ENCODE measurements at regions not wholly inside any gene's neighbourhood (a gene's known extent, or its start where the extent isn't known, plus 50 kb on each side); places are given as distances from the start of the nearest gene placed in this dataset.
"Not testable (repeated sequence)": the region's sequence is repeated elsewhere in the genome, so short reads cannot be mapped to it uniquely, and the experiment has no call there.

DNA sequence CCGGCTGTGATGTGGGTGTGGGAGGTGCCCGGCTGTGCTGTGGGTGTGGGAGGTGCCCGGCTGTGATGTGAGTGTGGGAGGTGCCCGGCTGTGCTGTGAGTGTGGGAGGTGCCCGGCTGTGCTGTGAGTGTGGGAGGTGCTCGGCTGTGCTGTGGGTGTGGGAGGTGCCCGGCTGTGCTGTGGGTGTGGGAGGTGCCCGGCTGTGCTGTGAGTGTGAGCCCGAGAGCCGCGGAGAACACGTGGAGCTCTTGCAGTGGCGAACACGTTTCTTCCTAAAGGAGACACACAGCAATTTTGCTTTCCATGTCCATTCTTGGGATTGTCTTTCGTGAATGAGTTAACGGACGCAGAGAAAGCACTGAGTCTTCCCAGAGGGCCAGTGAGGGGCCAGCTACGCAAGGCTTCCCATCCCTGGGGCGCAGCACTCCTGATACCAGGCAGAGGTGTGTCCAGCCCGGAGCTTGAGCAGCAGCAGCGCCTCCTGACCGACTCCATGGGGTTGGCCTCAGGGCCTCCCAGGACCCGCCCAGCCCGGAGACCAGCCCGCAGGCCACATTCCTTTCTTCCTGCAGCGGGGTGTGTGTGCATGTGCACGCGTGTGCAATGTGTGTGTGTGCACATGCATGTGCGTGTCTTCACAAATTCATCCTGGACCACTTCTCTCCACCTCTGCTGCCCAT, 245.0 kb upstream of the B3GAT1 start (continued):
- TF ChIP-seq, protein P1, sequence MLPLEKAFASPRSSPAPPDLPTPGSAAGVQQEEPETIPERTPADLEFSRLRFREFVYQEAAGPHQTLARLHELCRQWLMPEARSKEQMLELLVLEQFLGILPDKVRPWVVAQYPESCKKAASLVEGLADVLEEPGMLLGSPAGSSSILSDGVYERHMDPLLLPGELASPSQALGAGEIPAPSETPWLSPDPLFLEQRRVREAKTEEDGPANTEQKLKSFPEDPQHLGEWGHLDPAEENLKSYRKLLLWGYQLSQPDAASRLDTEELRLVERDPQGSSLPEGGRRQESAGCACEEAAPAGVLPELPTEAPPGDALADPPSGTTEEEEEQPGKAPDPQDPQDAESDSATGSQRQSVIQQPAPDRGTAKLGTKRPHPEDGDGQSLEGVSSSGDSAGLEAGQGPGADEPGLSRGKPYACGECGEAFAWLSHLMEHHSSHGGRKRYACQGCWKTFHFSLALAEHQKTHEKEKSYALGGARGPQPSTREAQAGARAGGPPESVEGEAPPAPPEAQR (CRISPR knock-in tag; IDR thresholded peaks at IDR 0.05): no peak
- TF ChIP-seq TEAD4 (CRISPR knock-in tag; IDR thresholded peaks at IDR 0.05): no peak
- TF ChIP-seq ZNF138 (CRISPR knock-in tag; conservative IDR thresholded peaks at IDR 0.05): no peak
- no peak for TF ChIP-seq RELA (CRISPR knock-in tag; IDR thresholded peaks at IDR 0.05; ENCODE audit: borderline replicate concordance)
- no peak for TF ChIP-seq ETV6 (CRISPR knock-in tag; IDR thresholded peaks at IDR 0.05)
- TF ChIP-seq, protein P2, sequence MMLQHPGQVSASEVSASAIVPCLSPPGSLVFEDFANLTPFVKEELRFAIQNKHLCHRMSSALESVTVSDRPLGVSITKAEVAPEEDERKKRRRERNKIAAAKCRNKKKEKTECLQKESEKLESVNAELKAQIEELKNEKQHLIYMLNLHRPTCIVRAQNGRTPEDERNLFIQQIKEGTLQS (CRISPR knock-in tag; conservative IDR thresholded peaks at IDR 0.05): no peak
- no peak for TF ChIP-seq TP53 (CRISPR knock-in tag; IDR thresholded peaks at IDR 0.05)
- TF ChIP-seq, protein P3, sequence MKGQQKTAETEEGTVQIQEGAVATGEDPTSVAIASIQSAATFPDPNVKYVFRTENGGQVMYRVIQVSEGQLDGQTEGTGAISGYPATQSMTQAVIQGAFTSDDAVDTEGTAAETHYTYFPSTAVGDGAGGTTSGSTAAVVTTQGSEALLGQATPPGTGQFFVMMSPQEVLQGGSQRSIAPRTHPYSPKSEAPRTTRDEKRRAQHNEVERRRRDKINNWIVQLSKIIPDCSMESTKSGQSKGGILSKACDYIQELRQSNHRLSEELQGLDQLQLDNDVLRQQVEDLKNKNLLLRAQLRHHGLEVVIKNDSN (CRISPR knock-in tag; IDR thresholded peaks at IDR 0.05): no peak
- no peak for TF ChIP-seq JAZF1 (CRISPR knock-in tag; IDR thresholded peaks at IDR 0.05)
- TF ChIP-seq ELF4 (CRISPR knock-in tag; IDR thresholded peaks at IDR 0.05; ENCODE audit: low read depth): no peak

DNA sequence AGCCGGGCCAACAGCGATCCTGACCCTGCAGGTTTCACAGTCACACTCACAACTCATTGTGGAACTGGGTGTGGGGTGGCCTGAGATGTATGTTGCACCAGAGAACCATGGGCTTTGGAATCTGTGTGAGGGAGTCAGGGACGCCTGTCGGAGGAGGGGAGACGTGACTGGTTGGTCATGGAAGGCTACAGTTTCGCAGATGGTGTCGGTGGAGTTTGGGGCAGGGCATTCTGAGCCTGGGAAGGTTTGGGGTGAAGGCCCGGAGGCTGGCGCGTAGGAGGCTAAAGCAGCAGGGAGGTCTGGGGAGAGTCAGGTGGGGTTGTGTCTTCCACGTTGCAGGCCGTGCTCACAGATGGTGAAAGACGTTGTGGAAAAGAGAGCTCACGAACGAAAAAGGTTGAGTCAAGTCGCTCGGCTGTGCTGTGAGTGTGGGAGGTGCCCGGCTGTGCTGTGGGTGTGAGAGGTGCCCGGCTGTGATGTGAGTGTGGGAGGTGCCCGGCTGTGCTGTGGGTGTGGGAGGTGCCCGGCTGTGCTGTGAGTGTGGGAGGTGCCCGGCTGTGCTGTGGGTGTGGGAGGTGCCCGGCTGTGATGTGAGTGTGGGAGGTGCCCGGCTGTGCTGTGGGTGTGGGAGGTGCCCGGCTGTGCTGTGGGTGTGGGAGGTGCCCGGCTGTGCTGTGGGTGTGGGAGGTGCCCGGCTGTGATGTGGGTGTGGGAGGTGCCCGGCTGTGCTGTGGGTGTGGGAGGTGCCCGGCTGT, 244.2 kb upstream of the B3GAT1 start:
- H3K4me1 Mint-ChIP-seq; DNase-seq (ENCODE audit: low spot score); H3K27ac Mint-ChIP-seq; ATAC-seq; H3K4me3 Mint-ChIP-seq; H3K36me3 Mint-ChIP-seq; CTCF ChIA-PET; POLR2A ChIA-PET; H3K27me3 Mint-ChIP-seq (ENCODE audit: low read depth): not testable (repeated sequence)
- peaks cover 20% of the 10 kb centered on the region for H3K9me3 Mint-ChIP-seq

DNA sequence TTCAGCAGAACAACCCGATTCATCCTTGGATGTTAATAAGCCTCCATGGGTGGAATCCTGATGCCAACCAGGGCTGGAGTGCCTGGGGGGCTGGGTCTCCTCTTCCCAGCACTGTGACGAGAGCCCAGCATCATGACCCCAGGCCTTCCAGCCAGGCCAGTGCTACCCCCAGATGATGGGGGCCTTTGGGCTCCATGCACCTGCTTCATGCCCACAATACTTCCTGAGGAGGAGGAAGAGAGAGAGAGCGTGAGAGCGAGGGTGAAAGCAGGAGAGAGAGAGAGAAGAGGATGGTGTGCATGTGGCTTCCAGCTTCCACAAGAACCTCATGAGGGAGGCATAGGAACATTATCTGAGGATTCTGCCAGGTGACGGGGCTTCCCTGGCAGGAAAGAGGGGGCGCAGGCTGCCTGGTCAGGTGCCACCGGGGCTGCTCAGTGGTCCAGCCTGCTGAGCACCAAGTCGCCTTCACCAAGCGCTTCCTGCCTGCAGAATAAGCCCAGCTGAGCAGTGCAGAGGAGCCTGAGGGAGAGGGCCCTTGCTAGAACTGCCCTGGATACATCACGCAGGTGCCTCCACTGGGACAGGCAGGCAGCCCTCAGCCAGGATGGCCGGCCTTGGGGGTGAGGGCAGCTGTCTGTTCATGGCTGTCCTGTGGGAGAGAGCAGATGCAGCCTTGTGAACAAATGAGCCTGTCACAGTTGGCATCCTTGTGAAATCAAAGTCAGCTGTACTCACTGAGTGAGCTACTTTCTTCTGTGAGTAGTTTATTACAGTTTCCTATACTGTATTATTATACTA, 243.3 kb upstream of the B3GAT1 start:
- H3K4me3 Mint-ChIP-seq: no peak overlapping the region
- TF ChIP-seq NFYB (CRISPR knock-in tag; conservative IDR thresholded peaks at IDR 0.05; ENCODE audit: low read depth): no peak
- TF ChIP-seq PRRX2 (CRISPR knock-in tag; IDR thresholded peaks at IDR 0.05): no peak
- no peak for TF ChIP-seq JAZF1 (CRISPR knock-in tag; IDR thresholded peaks at IDR 0.05)
- TF ChIP-seq, protein P4, sequence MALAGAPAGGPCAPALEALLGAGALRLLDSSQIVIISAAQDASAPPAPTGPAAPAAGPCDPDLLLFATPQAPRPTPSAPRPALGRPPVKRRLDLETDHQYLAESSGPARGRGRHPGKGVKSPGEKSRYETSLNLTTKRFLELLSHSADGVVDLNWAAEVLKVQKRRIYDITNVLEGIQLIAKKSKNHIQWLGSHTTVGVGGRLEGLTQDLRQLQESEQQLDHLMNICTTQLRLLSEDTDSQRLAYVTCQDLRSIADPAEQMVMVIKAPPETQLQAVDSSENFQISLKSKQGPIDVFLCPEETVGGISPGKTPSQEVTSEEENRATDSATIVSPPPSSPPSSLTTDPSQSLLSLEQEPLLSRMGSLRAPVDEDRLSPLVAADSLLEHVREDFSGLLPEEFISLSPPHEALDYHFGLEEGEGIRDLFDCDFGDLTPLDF (CRISPR knock-in tag; IDR thresholded peaks at IDR 0.05): no peak
- TF ChIP-seq, protein P5, sequence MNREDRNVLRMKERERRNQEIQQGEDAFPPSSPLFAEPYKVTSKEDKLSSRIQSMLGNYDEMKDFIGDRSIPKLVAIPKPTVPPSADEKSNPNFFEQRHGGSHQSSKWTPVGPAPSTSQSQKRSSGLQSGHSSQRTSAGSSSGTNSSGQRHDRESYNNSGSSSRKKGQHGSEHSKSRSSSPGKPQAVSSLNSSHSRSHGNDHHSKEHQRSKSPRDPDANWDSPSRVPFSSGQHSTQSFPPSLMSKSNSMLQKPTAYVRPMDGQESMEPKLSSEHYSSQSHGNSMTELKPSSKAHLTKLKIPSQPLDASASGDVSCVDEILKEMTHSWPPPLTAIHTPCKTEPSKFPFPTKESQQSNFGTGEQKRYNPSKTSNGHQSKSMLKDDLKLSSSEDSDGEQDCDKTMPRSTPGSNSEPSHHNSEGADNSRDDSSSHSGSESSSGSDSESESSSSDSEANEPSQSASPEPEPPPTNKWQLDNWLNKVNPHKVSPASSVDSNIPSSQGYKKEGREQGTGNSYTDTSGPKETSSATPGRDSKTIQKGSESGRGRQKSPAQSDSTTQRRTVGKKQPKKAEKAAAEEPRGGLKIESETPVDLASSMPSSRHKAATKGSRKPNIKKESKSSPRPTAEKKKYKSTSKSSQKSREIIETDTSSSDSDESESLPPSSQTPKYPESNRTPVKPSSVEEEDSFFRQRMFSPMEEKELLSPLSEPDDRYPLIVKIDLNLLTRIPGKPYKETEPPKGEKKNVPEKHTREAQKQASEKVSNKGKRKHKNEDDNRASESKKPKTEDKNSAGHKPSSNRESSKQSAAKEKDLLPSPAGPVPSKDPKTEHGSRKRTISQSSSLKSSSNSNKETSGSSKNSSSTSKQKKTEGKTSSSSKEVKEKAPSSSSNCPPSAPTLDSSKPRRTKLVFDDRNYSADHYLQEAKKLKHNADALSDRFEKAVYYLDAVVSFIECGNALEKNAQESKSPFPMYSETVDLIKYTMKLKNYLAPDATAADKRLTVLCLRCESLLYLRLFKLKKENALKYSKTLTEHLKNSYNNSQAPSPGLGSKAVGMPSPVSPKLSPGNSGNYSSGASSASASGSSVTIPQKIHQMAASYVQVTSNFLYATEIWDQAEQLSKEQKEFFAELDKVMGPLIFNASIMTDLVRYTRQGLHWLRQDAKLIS (CRISPR knock-in tag; IDR thresholded peaks at IDR 0.05; ENCODE audit: borderline replicate concordance): no peak
- TF ChIP-seq TCF7 (CRISPR knock-in tag; IDR thresholded peaks at IDR 0.05; ENCODE audit: low read depth): no peak
- H3K27me3 Mint-ChIP-seq (ENCODE audit: low read depth): peaks cover 6% of the 10 kb centered on the region
- H3K9me3 Mint-ChIP-seq: peaks cover 12% of the 10 kb centered on the region
- no peak overlapping the region for H3K27ac Mint-ChIP-seq
- H3K36me3 Mint-ChIP-seq: peaks cover 4% of the 10 kb centered on the region
- ChIA-PET CTCF (no interaction called here), POLR2A (no interaction called here)
- no peak; the same call in 1 of the 2 replicates for ATAC-seq
- peaks cover 10% of the 10 kb centered on the region for H3K4me1 Mint-ChIP-seq
- no peak for DNase-seq (ENCODE audit: low spot score)

Data from WTC11 (cell line).